SH-SY5Y (cell line): ENCODE measurements at regions not wholly inside any gene's neighbourhood (a gene's known extent, or its start where the extent isn't known, plus 50 kb on each side); places are given as distances from the start of the nearest gene placed in this dataset.

ENCODE experiments used
- GATA2 ChIP-seq: IDR thresholded peaks from 2 replicates; pipeline ENCODE4 v1.6.1; 2011; ENCODE audit warnings: mild to moderate bottlenecking, low read depth, low read length
- GATA3 ChIP-seq: IDR thresholded peaks from 2 replicates; pipeline ENCODE4 v1.6.1; 2011; ENCODE audit warnings: low read depth, mild to moderate bottlenecking, low read length, moderate library complexity

DNA sequence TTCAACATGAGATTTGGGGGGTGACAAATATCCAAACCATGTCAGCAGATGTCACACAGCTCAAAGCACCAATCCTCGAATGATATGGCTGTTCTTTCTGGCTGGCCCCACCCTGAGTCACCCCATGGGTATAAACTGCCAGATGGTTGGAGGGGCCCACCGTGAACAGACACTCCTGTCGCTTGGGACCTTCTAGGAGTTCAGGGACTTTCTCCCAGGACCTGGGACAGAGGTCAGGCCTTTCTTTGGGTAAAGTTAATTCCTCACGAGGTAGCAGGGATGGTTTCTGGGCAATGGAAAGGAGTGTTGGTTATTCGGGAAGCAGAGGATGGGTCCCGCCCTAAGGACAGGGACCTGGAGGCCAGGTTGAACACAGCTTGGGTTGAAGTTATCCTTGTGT, 262.0 kb downstream of the ACTR3B start:
- TF ChIP-seq GATA2 = no peak
- TF ChIP-seq GATA3 = no peak
